ENCODE measurements at regions not wholly inside any gene's neighbourhood (a gene's known extent, or its start where the extent isn't known, plus 50 kb on each side); places are given as distances from the start of the nearest gene placed in this dataset.

DNA sequence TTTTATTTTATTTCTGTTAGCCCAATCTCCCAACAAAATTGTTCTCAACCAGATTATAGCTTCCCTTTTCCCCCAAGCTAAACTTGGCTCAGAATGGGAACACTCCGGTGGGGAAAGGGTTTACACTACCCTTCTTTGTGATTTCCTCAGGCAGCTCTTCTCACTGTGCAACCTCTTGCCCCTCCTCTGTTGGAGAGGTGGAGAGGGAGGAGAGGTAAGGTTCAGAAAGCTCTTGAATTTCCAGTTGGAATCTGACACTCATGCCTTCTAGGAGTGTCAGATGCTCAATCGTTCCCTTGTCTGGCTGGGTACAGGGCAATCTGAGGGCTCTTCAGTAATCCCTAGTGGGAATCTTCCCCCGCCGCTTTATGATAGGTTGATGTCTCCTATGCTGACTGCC is 486.1 kb upstream of the KLF12 start:
- POLR2A ChIA-PET = no interaction called here
- CTCF ChIA-PET = no interaction called here
- no peak for DNase-seq (ENCODE audit: low read depth, low spot score)
- TF ChIP-seq CTCF (IDR thresholded peaks at IDR 0.05; ENCODE audit: insufficient read depth, low read length, missing control alignments) = no peak
- no peak overlapping the region for H3K4me3 ChIP-seq (ENCODE audit: low read depth, low read length)

GRCh38 chr13:74597526-74597925 is 463.3 kb upstream of the KLF12 start:
- ChIA-PET POLR2A (no interaction called here), CTCF (no interaction called here)
- no peak for TF ChIP-seq CTCF (IDR thresholded peaks at IDR 0.05; ENCODE audit: insufficient read depth, low read length, missing control alignments)
- DNase-seq (ENCODE audit: low read depth, low spot score) = no peak
- no peak overlapping the region for H3K4me3 ChIP-seq (ENCODE audit: low read depth, low read length)

GRCh38 chr13:74596691-74597090 is 462.5 kb upstream of the KLF12 start:
- no peak for DNase-seq (ENCODE audit: low read depth, low spot score)
- POLR2A ChIA-PET = no interaction called here
- CTCF ChIA-PET = no interaction called here
- no peak for TF ChIP-seq CTCF (IDR thresholded peaks at IDR 0.05; ENCODE audit: insufficient read depth, low read length, missing control alignments)
- H3K4me3 ChIP-seq (ENCODE audit: low read depth, low read length) = no peak overlapping the region

DNA sequence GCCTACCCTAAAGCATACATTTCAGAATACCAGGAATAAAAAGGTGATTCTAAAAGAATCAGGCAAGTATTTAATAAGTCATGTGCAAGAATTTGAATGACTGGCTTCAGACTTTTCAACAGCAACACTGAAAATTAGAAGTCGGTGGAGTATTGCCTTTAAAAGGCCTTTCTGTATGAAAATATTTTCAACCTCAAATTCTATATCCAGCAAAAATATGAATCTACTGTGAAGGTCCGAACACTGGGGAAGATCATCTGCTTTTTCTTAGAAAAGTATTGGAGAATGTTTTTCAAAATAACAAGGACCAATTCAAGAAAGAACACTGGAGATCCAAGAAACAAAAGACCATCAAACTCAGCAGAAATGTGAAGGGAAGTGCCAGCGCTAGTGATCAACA is 459.5 kb upstream of the KLF12 start:
- DNase-seq (ENCODE audit: low read depth, low spot score) = no peak
- H3K4me3 ChIP-seq (ENCODE audit: low read depth, low read length) = no peak overlapping the region
- POLR2A ChIA-PET = no interaction called here
- CTCF ChIA-PET = no interaction called here
- no peak for TF ChIP-seq CTCF (IDR thresholded peaks at IDR 0.05; ENCODE audit: insufficient read depth, low read length, missing control alignments)

GRCh38 chr13:74586847-74587246 is 452.6 kb upstream of the KLF12 start:
- POLR2A ChIA-PET = no interaction called here
- CTCF ChIA-PET = no interaction called here
- DNase-seq (ENCODE audit: low read depth, low spot score) = no peak
- H3K4me3 ChIP-seq (ENCODE audit: low read depth, low read length) = no peak overlapping the region
- no peak for TF ChIP-seq CTCF (IDR thresholded peaks at IDR 0.05; ENCODE audit: insufficient read depth, low read length, missing control alignments)

GRCh38 chr13:74576420-74576819 is 442.2 kb upstream of the KLF12 start:
- DNase-seq (ENCODE audit: low read depth, low spot score) = no peak
- H3K4me3 ChIP-seq (ENCODE audit: low read depth, low read length) = no peak overlapping the region
- no peak for TF ChIP-seq CTCF (IDR thresholded peaks at IDR 0.05; ENCODE audit: insufficient read depth, low read length, missing control alignments)
- ChIA-PET CTCF (no interaction called here), POLR2A (no interaction called here)

Data from AG04449 (cell line).